H1 (cell line): ENCODE measurements at regions not wholly inside any gene's neighbourhood (a gene's known extent, or its start where the extent isn't known, plus 50 kb on each side); places are given as distances from the start of the nearest gene placed in this dataset.
"Not testable (repeated sequence)": the region's sequence is repeated elsewhere in the genome, so short reads cannot be mapped to it uniquely, and the experiment has no call there.

ENCODE experiments used
- CTCF ChIA-PET: fragments of 300-600 bp; sonication (Branson Sonifier 250); formaldehyde crosslinking; loops from one replicate; lab custom pipeline; 2021; ENCODE audit not compliant: partially characterized antibody; lab: Charles Lee
- POLR2A ChIA-PET: fragments of 300-600 bp; sonication (Branson Sonifier 250); formaldehyde crosslinking; loops from one replicate; lab custom pipeline; 2021; ENCODE audit warnings: inconsistent platforms; ENCODE audit not compliant: partially characterized antibody; lab: Charles Lee
- DNase-seq, 2 experiments: peaks; one replicate each; pipeline versions ENCODE4 v3.0.0 to v3.0.0-alpha.2; 2010 to 2022; ENCODE audit warnings: low spot score in 2 of 2, low read depth in 1 of 2, mixed read lengths in 1 of 2
- FAIRE-seq: peaks from 2 replicates; lab custom pipeline; 2011; peaks lifted over from hg19 to GRCh38; lab: Jason Lieb, UNC
- H2AFZ ChIP-seq: 2 replicates; pipeline ENCODE4 v1.8.1; 2012; ENCODE audit warnings: low read length, inconsistent platforms
- H2AK5ac ChIP-seq: 2 replicates; pipeline ENCODE4 v1.6.1; 2013; ENCODE audit warnings: low read depth, low read length
- H2BK120ac ChIP-seq: replicated peaks from 2 replicates; pipeline ENCODE3; 2013; ENCODE audit warnings: low read depth, low read length, inconsistent platforms
- H2BK12ac ChIP-seq: 2 replicates; pipeline ENCODE4 v1.6.1; 2013; ENCODE audit warnings: low read depth, low read length
- H2BK15ac ChIP-seq: 2 replicates; pipeline ENCODE4 v1.6.1; 2013; ENCODE audit warnings: low read length
- H2BK20ac ChIP-seq: 2 replicates; pipeline ENCODE4 v1.6.1; 2013; ENCODE audit warnings: low read length
- H2BK5ac ChIP-seq: 2 replicates; pipeline ENCODE4 v1.6.1; 2013; ENCODE audit warnings: low read depth, low read length
- H3K14ac ChIP-seq: 2 replicates; pipeline ENCODE4 v1.6.1; 2013; ENCODE audit warnings: inconsistent platforms; ENCODE audit not compliant: insufficient read length
- H3K18ac ChIP-seq: 2 replicates; pipeline ENCODE4 v1.6.1; 2013; ENCODE audit warnings: low read length; ENCODE audit errors: extremely low read depth
- H3K23ac ChIP-seq: 2 replicates; pipeline ENCODE4 v1.6.1; 2013; ENCODE audit warnings: inconsistent platforms; ENCODE audit not compliant: insufficient read length
- H3K23me2 ChIP-seq: 2 replicates; pipeline ENCODE4 v1.6.1; 2013; ENCODE audit warnings: low read depth, low read length
- H3K27ac ChIP-seq: 2 replicates; pipeline ENCODE4 v1.6.1; 2011; ENCODE audit warnings: low read depth, low read length, inconsistent platforms
- H3K27me3 ChIP-seq, 4 experiments: replicated peaks in 1 of 4; 1 replicate in 1 of 4; 2 replicates in 3 of 4; pipeline versions ENCODE4 v1.6.1 to v1.8.1; 2011 to 2013; ENCODE audit warnings: low read length in 3 of 4, mild to moderate bottlenecking in 3 of 4, inconsistent platforms in 2 of 4, mixed read lengths in 2 of 4, moderate library complexity in 1 of 4; ENCODE audit not compliant: control insufficient read depth in 3 of 4, insufficient read depth in 3 of 4; ENCODE audit errors: extremely low read depth in 1 of 4
- H3K36me3 ChIP-seq, 4 experiments: 2 replicates each; pipeline versions ENCODE4 v1.6.1 to v1.8.1; 2011 to 2013; ENCODE audit warnings: mild to moderate bottlenecking in 4 of 4, low read length in 3 of 4, moderate library complexity in 2 of 4, control low read depth in 1 of 4, inconsistent platforms in 1 of 4; ENCODE audit not compliant: insufficient read depth in 4 of 4, control insufficient read depth in 2 of 4
- H3K4ac ChIP-seq: replicated peaks from 2 replicates; pipeline ENCODE3; 2013; ENCODE audit warnings: low read length, low read depth, mixed read lengths, inconsistent platforms; ENCODE audit not compliant: insufficient read length
- H3K4me1 ChIP-seq, 4 experiments: replicated peaks in 1 of 4; 1 replicate in 1 of 4; 2 replicates in 3 of 4; pipeline versions ENCODE4 v1.6.1 to v1.8.1; 2011 to 2013; ENCODE audit warnings: low read length in 3 of 4, inconsistent platforms in 2 of 4, mixed read lengths in 1 of 4; ENCODE audit not compliant: insufficient read depth in 4 of 4, control insufficient read depth in 3 of 4
- H3K4me2 ChIP-seq, 2 experiments: 2 replicates each; pipeline versions ENCODE4 v1.6.1 to v1.8.1; 2011 to 2013; ENCODE audit warnings: low read depth in 2 of 2, low read length in 2 of 2, control low read depth in 1 of 2, inconsistent platforms in 1 of 2, mild to moderate bottlenecking in 1 of 2; ENCODE audit not compliant: insufficient read depth in 1 of 2
- H3K4me3 ChIP-seq, 4 experiments: fragments of 200-600, 300-600 bp in 1 of 4; sonication (generic), shearing (Covaris generic), sonication (Bioruptor Twin) in 1 of 4; 2 replicates each; pipeline versions ENCODE4 v1.5.1 to v1.8.1; 2011 to 2016; ENCODE audit warnings: low read length in 4 of 4, low read depth in 3 of 4, control low read depth in 2 of 4, inconsistent platforms in 2 of 4, mild to moderate bottlenecking in 2 of 4, mixed read lengths in 1 of 4, moderate library complexity in 1 of 4; ENCODE audit not compliant: insufficient read depth in 2 of 4; ENCODE audit errors: extremely low read depth in 1 of 4
- H3K56ac ChIP-seq: replicated peaks from 2 replicates; pipeline ENCODE3; 2013; ENCODE audit warnings: low read depth, mild to moderate bottlenecking, mixed read lengths, low read length, inconsistent platforms; ENCODE audit not compliant: insufficient read length
- H3K79me1 ChIP-seq: 2 replicates; pipeline ENCODE4 v1.6.1; 2013; ENCODE audit warnings: low read depth, low read length, control low read depth
- H3K79me2 ChIP-seq, 2 experiments: 2 replicates each; pipeline versions ENCODE4 v1.6.1 to v1.8.1; 2012 to 2013; ENCODE audit warnings: low read length in 2 of 2, mild to moderate bottlenecking in 2 of 2, inconsistent platforms in 1 of 2; ENCODE audit not compliant: insufficient read depth in 2 of 2, control insufficient read depth in 1 of 2
- H3K9ac ChIP-seq, 4 experiments: replicated peaks in 1 of 4; 1 replicate in 1 of 4; 2 replicates in 3 of 4; pipeline versions ENCODE4 v1.6.1 to v1.8.1; 2011 to 2013; ENCODE audit warnings: low read depth in 3 of 4, low read length in 3 of 4, control low read depth in 2 of 4, mild to moderate bottlenecking in 2 of 4, moderate library complexity in 2 of 4, inconsistent platforms in 1 of 4; ENCODE audit errors: extremely low read depth in 1 of 4
- H3K9me3 ChIP-seq, 2 experiments: 2 replicates each; pipeline versions ENCODE4 v1.6.1 to v1.8.1; 2012 to 2013; ENCODE audit warnings: mild to moderate bottlenecking in 2 of 2, moderate library complexity in 2 of 2, control low read depth in 1 of 2, inconsistent platforms in 1 of 2, low read depth in 1 of 2, low read length in 1 of 2, mixed read lengths in 1 of 2; ENCODE audit not compliant: insufficient read depth in 2 of 2
- H4K20me1 ChIP-seq, 2 experiments: replicated peaks in 1 of 2; 2 replicates each; pipeline versions ENCODE3 to v1.8.1; 2011 to 2013; ENCODE audit warnings: inconsistent platforms in 2 of 2, low read length in 2 of 2, mild to moderate bottlenecking in 1 of 2; ENCODE audit not compliant: insufficient read depth in 2 of 2, control insufficient read depth in 1 of 2
- H4K5ac ChIP-seq: 2 replicates; pipeline ENCODE4 v1.6.1; 2013; ENCODE audit warnings: low read length, low read depth, mixed read lengths, inconsistent platforms; ENCODE audit not compliant: insufficient read length
- H4K8ac ChIP-seq: 2 replicates; pipeline ENCODE4 v1.8.0; 2013; ENCODE audit warnings: mild to moderate bottlenecking, moderate library complexity, low read length, inconsistent platforms; ENCODE audit not compliant: insufficient read depth; ENCODE audit errors: extremely low read depth
- H4K91ac ChIP-seq: replicated peaks from 2 replicates; pipeline ENCODE3; 2013; ENCODE audit warnings: low read length, mixed read lengths, inconsistent platforms; ENCODE audit not compliant: insufficient read length
- WGBS, 2 experiments: shearing (Covaris generic) in 1 of 2; methylation state at CpG; one replicate each; pipeline versions ENCODE4 v1.1.6 to v1.1.7; 2013 to 2015; ENCODE audit warnings: low lambda C conversion rate in 2 of 2, mixed read lengths in 2 of 2, inconsistent platforms in 1 of 2, low coverage in 1 of 2, missing lambda C conversion rate in 1 of 2; ENCODE audit not compliant: insufficient replicate concordance in 2 of 2, insufficient coverage in 1 of 2, insufficient read length in 1 of 2; ENCODE audit errors: extremely low coverage in 1 of 2, missing lambda C conversion rate in 1 of 2; 5-methylcytosine and 5-hydroxymethylcytosine counted together

DNA sequence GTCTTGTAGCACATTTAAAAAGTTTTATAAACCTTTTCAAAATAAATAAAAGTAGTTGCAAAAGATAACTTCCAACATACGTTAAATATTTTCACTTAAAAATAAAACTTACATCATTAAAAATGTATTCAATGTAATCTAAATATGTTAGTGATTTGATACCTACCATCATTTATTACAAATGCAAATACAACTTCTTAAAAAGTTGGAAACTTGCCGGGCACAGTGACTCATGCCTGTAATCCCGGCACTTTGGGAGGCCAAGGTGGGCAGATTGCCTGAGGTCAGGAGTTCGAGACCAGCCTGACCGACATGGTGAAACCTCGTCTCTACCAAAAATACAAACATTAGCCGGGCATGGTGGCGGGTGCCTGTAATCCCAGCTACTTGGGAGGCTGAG, 122.6 kb upstream of the PODXL start:
- H4K5ac ChIP-seq, H3K4me1 ChIP-seq, H3K14ac ChIP-seq, H3K9ac ChIP-seq, H3K4ac ChIP-seq, H3K23me2 ChIP-seq, H2AFZ ChIP-seq, H2BK5ac ChIP-seq, H3K79me1 ChIP-seq, H4K8ac ChIP-seq, FAIRE-seq, H2AK5ac ChIP-seq, H3K4me3 ChIP-seq, H3K18ac ChIP-seq, H4K91ac ChIP-seq, H3K4me2 ChIP-seq, H2BK120ac ChIP-seq, H2BK15ac ChIP-seq, H2BK12ac ChIP-seq, H4K20me1 ChIP-seq, H3K27ac ChIP-seq, POLR2A ChIA-PET, H2BK20ac ChIP-seq, H3K36me3 ChIP-seq, H3K56ac ChIP-seq, H3K27me3 ChIP-seq, H3K23ac ChIP-seq, H3K79me2 ChIP-seq, DNase-seq, H3K9me3 ChIP-seq: not testable (repeated sequence)
- 85% methylated on average over 8 of the region's 8 CpGs; no CpG with 5 or more reads in 1 of the 2 experiments for WGBS, 2 experiments
- CTCF ChIA-PET, result interaction anchor here (0.9 to 2.6 kb wide), 4 partner anchors 9 to 211 kb away, joined by 3 to 7 read pairs (median 4); no protein-coding TSS in a partner anchor

DNA sequence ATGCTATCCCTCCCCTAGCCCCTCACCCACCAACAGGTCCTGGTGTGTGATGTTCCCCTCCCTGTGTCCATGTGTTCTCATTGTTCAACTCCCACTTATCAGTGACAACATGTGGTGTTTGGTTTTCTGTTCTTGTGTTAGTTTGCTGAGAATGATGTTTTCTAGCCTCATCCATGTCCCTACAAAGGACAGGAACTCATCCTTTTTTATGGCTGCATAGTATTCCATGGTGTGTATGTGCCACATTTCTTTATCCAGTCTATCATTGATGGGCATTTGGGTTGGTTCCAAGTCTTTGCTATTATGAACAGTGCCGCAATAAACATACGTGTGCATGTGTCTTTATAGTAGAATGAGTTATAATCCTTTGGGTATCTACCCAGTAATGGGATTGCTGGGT, 120.4 kb upstream of the PODXL start:
- H4K8ac ChIP-seq, H3K9ac ChIP-seq, H3K4me1 ChIP-seq, H2BK20ac ChIP-seq, H4K91ac ChIP-seq, H3K23me2 ChIP-seq, H3K9me3 ChIP-seq, H2BK12ac ChIP-seq, DNase-seq, FAIRE-seq, H3K14ac ChIP-seq, H2AK5ac ChIP-seq, H3K23ac ChIP-seq, H3K36me3 ChIP-seq, H2BK5ac ChIP-seq, H3K79me2 ChIP-seq, H3K18ac ChIP-seq, H3K4ac ChIP-seq, H3K4me2 ChIP-seq, H4K5ac ChIP-seq, POLR2A ChIA-PET, H3K4me3 ChIP-seq, H2BK15ac ChIP-seq, H3K79me1 ChIP-seq, H2BK120ac ChIP-seq, H4K20me1 ChIP-seq, H3K27me3 ChIP-seq, H2AFZ ChIP-seq, H3K56ac ChIP-seq, H3K27ac ChIP-seq: not testable (repeated sequence)
- WGBS, 2 experiments, result 97% methylated on average over 2 of the region's 2 CpGs; no CpG with 5 or more reads in 1 of the 2 experiments
- CTCF ChIA-PET, result interaction anchor here (0.7 to 1.5 kb wide), 2 partner anchors 15 to 187 kb away, joined by 4 read pairs; no protein-coding TSS in a partner anchor
